Liver (tissue), 8 donors: ENCODE measurements at regions not wholly inside any gene's neighbourhood (a gene's known extent, or its start where the extent isn't known, plus 50 kb on each side); places are given as distances from the start of the nearest gene placed in this dataset.

Source experiments
- DNase-seq: peaks from one replicate; pipeline ENCODE4 v3.0.0-alpha.2; 2017; ENCODE audit warnings: low spot score
- H3K27ac ChIP-seq, 2 donors: one replicate each; pipeline ENCODE4 v1.7.0; 2013; ENCODE audit warnings: inconsistent platforms in 2 of 2, low read length in 2 of 2, control low read depth in 1 of 2, low read depth in 1 of 2, mild to moderate bottlenecking in 1 of 2
- H3K27me3 ChIP-seq, 4 donors: one replicate each; pipeline versions ENCODE4 v1.6.1 to v1.7.0; 2013; ENCODE audit warnings: low read length in 3 of 4, inconsistent platforms in 1 of 4, mild to moderate bottlenecking in 1 of 4, moderate library complexity in 1 of 4; ENCODE audit not compliant: control insufficient read depth in 4 of 4, insufficient read depth in 4 of 4
- H3K36me3 ChIP-seq, 4 donors: one replicate each; pipeline versions ENCODE4 v1.6.1 to v1.7.0; 2013; ENCODE audit warnings: low read length in 3 of 4, mild to moderate bottlenecking in 3 of 4, low read depth in 1 of 4, moderate library complexity in 1 of 4; ENCODE audit not compliant: control insufficient read depth in 4 of 4, insufficient read depth in 3 of 4
- H3K4me1 ChIP-seq, 4 donors: one replicate each; pipeline versions ENCODE4 v1.6.1 to v1.7.0; 2013; ENCODE audit warnings: low read length in 3 of 4, mild to moderate bottlenecking in 3 of 4, moderate library complexity in 1 of 4; ENCODE audit not compliant: control insufficient read depth in 4 of 4, insufficient read depth in 4 of 4
- H3K4me3 ChIP-seq, 3 donors: one replicate each; pipeline versions ENCODE4 v1.6.1 to v1.7.0; 2013; ENCODE audit warnings: low read length in 3 of 3, control low read depth in 1 of 3, low read depth in 1 of 3, mild to moderate bottlenecking in 1 of 3
- H3K9ac ChIP-seq, 2 donors: one replicate each; pipeline ENCODE4 v1.7.0; 2013; ENCODE audit warnings: low read length in 2 of 2, mild to moderate bottlenecking in 2 of 2, moderate library complexity in 2 of 2, control low read depth in 1 of 2, low read depth in 1 of 2
- H3K9me3 ChIP-seq, 4 donors: one replicate each; pipeline versions ENCODE4 v1.6.1 to v1.7.0; 2013; ENCODE audit warnings: low read length in 3 of 4; ENCODE audit not compliant: control insufficient read depth in 4 of 4
- ATF3 ChIP-seq: IDR thresholded peaks from 2 replicates; pipeline ENCODE4 v1.6.1; 2016; ENCODE audit warnings: antibody characterized with exemption
- EGR1 ChIP-seq, 2 donors: IDR thresholded peaks; 2 replicates each; pipeline ENCODE4 v1.6.1; 2016 to 2018; ENCODE audit warnings: antibody characterized with exemption in 2 of 2, low read depth in 2 of 2
- FOXA1 ChIP-seq: IDR thresholded peaks from 2 replicates; pipeline ENCODE4 v1.6.1; 2016; ENCODE audit warnings: antibody characterized with exemption
- FOXA2 ChIP-seq: IDR thresholded peaks from 2 replicates; pipeline ENCODE4 v1.6.1; 2016; ENCODE audit warnings: antibody characterized with exemption
- GABPA ChIP-seq, 2 donors: IDR thresholded peaks in 1 of 2; conservative IDR thresholded peaks in 1 of 2; 2 replicates each; pipeline ENCODE4 v1.6.1; 2016; ENCODE audit warnings: antibody characterized with exemption in 2 of 2, mild to moderate bottlenecking in 1 of 2, moderate library complexity in 1 of 2
- HNF4A ChIP-seq, 2 donors: conservative IDR thresholded peaks; 2 replicates each; pipeline ENCODE4 v1.6.1; 2016; ENCODE audit warnings: antibody characterized with exemption in 2 of 2, mild to moderate bottlenecking in 2 of 2
- HNF4G ChIP-seq: IDR thresholded peaks from 2 replicates; pipeline ENCODE4 v1.6.1; 2016; ENCODE audit warnings: antibody characterized with exemption
- NR2F2 ChIP-seq: IDR thresholded peaks from 2 replicates; pipeline ENCODE4 v1.6.1; 2016; ENCODE audit warnings: antibody characterized with exemption
- RAD21 ChIP-seq, 2 donors: IDR thresholded peaks; 2 replicates each; pipeline ENCODE4 v1.6.1; 2016; ENCODE audit warnings: antibody characterized with exemption in 2 of 2, mild to moderate bottlenecking in 2 of 2
- REST ChIP-seq: IDR thresholded peaks from 2 replicates; pipeline ENCODE4 v1.6.1; 2016; ENCODE audit warnings: antibody characterized with exemption, mild to moderate bottlenecking
- RXRA ChIP-seq, 2 donors: IDR thresholded peaks; 2 replicates each; pipeline ENCODE4 v1.6.1; 2017 to 2018; ENCODE audit warnings: antibody characterized with exemption in 2 of 2, mild to moderate bottlenecking in 1 of 2
- SP1 ChIP-seq: IDR thresholded peaks from 2 replicates; pipeline ENCODE4 v1.6.1; 2018; ENCODE audit warnings: antibody characterized with exemption, mild to moderate bottlenecking
- TAF1 ChIP-seq: conservative IDR thresholded peaks from 2 replicates; pipeline ENCODE4 v1.6.1; 2016; ENCODE audit warnings: antibody characterized with exemption, mild to moderate bottlenecking
- YY1 ChIP-seq: IDR thresholded peaks from 2 replicates; pipeline ENCODE4 v1.6.1; 2016; ENCODE audit warnings: antibody characterized with exemption, mild to moderate bottlenecking
- ZBTB33 ChIP-seq: IDR thresholded peaks from 2 replicates; pipeline ENCODE4 v1.6.1; 2016; ENCODE audit warnings: antibody characterized with exemption
- WGBS: extraction: QIAGEN DNeasy Blood & Tissue Kit; methylation state at CpG from one replicate; pipeline ENCODE4 v1.1.7; 2013; 5-methylcytosine and 5-hydroxymethylcytosine counted together
- TF ChIP-seq, protein P1 (sequence below): IDR thresholded peaks from 2 replicates; pipeline ENCODE4 v1.6.1; 2016; ENCODE audit warnings: antibody characterized with exemption
- TF ChIP-seq, protein P2 (sequence below): fragments of 150-350 bp; IDR thresholded peaks from 2 replicates; pipeline ENCODE4 v1.5.1; 2017; ENCODE audit warnings: improper control_type of control experiment, low read depth, low read length; ENCODE audit not compliant: missing input control
- donor health status: healthy.
- donor health status: healthy.
- donor health status: healthy.
- donor health status: healthy.
- donor health status: healthy.

GRCh38 chr14:51491776-51492175, 159.9 kb upstream of the FRMD6 start:
- TF ChIP-seq FOXA2 (no peak), TAF1 (no peak), REST (no peak), GABPA (IDR thresholded peaks at IDR 0.05 in 1 of 2, conservative IDR thresholded peaks at IDR 0.05 in 1 of 2) (no peak), ZBTB33 (no peak), RXRA (IDR thresholded peaks at IDR 0.05) (no peak), NR2F2 (no peak), HNF4G (no peak), HNF4A (conservative IDR thresholded peaks at IDR 0.05) (no peak), SP1 (no peak), EGR1 (IDR thresholded peaks at IDR 0.05; ENCODE audit: low read depth in 2 of 2) (no peak), RAD21 (IDR thresholded peaks at IDR 0.05) (no peak)
- TF ChIP-seq, protein P1, sequence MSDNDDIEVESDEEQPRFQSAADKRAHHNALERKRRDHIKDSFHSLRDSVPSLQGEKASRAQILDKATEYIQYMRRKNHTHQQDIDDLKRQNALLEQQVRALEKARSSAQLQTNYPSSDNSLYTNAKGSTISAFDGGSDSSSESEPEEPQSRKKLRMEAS, result no peak
- TF ChIP-seq, protein P2, sequence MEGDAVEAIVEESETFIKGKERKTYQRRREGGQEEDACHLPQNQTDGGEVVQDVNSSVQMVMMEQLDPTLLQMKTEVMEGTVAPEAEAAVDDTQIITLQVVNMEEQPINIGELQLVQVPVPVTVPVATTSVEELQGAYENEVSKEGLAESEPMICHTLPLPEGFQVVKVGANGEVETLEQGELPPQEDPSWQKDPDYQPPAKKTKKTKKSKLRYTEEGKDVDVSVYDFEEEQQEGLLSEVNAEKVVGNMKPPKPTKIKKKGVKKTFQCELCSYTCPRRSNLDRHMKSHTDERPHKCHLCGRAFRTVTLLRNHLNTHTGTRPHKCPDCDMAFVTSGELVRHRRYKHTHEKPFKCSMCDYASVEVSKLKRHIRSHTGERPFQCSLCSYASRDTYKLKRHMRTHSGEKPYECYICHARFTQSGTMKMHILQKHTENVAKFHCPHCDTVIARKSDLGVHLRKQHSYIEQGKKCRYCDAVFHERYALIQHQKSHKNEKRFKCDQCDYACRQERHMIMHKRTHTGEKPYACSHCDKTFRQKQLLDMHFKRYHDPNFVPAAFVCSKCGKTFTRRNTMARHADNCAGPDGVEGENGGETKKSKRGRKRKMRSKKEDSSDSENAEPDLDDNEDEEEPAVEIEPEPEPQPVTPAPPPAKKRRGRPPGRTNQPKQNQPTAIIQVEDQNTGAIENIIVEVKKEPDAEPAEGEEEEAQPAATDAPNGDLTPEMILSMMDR, result no peak
- no peaks in the 10 kb centered on the region for H3K27me3 ChIP-seq
- no peaks in the 10 kb centered on the region for H3K36me3 ChIP-seq
- H3K9ac ChIP-seq, result no peak overlapping the region
- no peaks in the 10 kb centered on the region for H3K4me1 ChIP-seq
- H3K4me3 ChIP-seq, result no peak overlapping the region
- no peak overlapping the region for H3K27ac ChIP-seq
- no peak for DNase-seq
- no peaks in the 10 kb centered on the region for H3K9me3 ChIP-seq
- WGBS, result 69% methylated on average over 3 of the region's 3 CpGs

DNA sequence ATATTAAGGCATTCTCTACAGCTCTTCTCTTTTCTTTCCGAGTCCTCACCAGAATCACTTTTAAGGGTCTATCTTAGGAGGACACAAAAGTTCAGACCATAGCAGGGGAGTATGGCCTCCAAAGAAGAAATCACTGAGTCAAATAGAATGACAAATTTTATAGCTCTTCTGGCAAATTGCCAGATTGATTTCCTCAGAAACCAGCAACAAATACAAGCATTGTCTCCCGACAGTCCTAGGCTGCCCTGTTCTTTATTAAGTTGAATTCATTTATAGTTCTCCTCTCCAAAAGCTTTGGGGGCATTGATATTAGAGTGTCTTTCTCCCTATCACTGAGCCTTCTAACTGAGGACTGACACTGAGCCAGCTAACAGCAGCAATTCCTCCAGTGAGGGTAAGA, 156.4 kb upstream of the FRMD6 start:
- no peaks in the 10 kb centered on the region for H3K9me3 ChIP-seq
- H3K36me3 ChIP-seq, result no peaks in the 10 kb centered on the region
- H3K9ac ChIP-seq, result no peak overlapping the region
- H3K4me1 ChIP-seq, result peaks cover 0 to 10% (median 5%) of the 10 kb centered on the region in 4 donors
- 88% methylated on average over 2 of the region's 2 CpGs for WGBS
- H3K27ac ChIP-seq, result no peak overlapping the region
- no peaks in the 10 kb centered on the region for H3K27me3 ChIP-seq
- H3K4me3 ChIP-seq, result no peak overlapping the region
- DNase-seq, result no peak
- TF ChIP-seq FOXA1 (no peak), RAD21 (IDR thresholded peaks at IDR 0.05) (no peak), RXRA (IDR thresholded peaks at IDR 0.05) (no peak), SP1 (no peak), HNF4G (no peak), FOXA2 (no peak), YY1 (no peak), ATF3 (no peak), REST (no peak), NR2F2 (no peak), TAF1 (no peak)
- TF ChIP-seq, protein P1, result no peak
- TF ChIP-seq, protein P2, result no peak
